Right cardiac atrium (tissue), 5 donors: ENCODE measurements at regions not wholly inside any gene's neighbourhood (a gene's known extent, or its start where the extent isn't known, plus 50 kb on each side); places are given as distances from the start of the nearest gene placed in this dataset.

ENCODE experiments used
- ATAC-seq, 2 donors: fragments of 200-7000 bp; cut with Tn5 transposase; one replicate each; pipeline versions ENCODE4 v1.8.0 to v1.9.1; 2020; ENCODE audit warnings: moderate library complexity in 2 of 2, mild to moderate bottlenecking in 1 of 2
- DNase-seq, 3 donors: peaks; one replicate each; pipeline ENCODE4 v3.0.0-alpha.2; 2020
- H3K27ac ChIP-seq: one replicate; pipeline ENCODE4 v1.5.1; 2013; ENCODE audit warnings: mild to moderate bottlenecking, low read length, control low read depth, moderate library complexity
- H3K27me3 ChIP-seq: one replicate; pipeline ENCODE4 v1.6.1; 2013; ENCODE audit not compliant: control insufficient read depth, insufficient read depth
- H3K4me1 ChIP-seq: one replicate; pipeline ENCODE4 v1.6.1; 2013; ENCODE audit warnings: low read length; ENCODE audit not compliant: control insufficient read depth, insufficient read depth
- H3K4me3 ChIP-seq: one replicate; pipeline ENCODE4 v1.5.1; 2013; ENCODE audit warnings: low read length, control low read depth
- H3K9me3 ChIP-seq: one replicate; pipeline ENCODE4 v1.6.1; 2013; ENCODE audit warnings: low read length; ENCODE audit not compliant: control insufficient read depth
- WGBS: extraction: QIAGEN DNeasy Blood & Tissue Kit; methylation state at CpG from one replicate; pipeline ENCODE4 v1.1.7; 2013; 5-methylcytosine and 5-hydroxymethylcytosine counted together
- intact Hi-C, 4 donors: fragments of 100-400 bp; cut with DNase I; formaldehyde crosslinking; loops; one replicate each; pipeline versions ENCODE4 v1.11.0 to v1.14.0; 2022 to 2023
- donor health status: healthy with polysubstance abuse.
- donor health status: DM: no; HTN: yes; CAD: no.
- donor health status: DM: no; HTN: no; CAD: no.
- donor health status: DM: no; HTN: yes; CAD: no; lungs with severe emphysema.
- donor health status: DM: yes; HTN: yes; CAD: no.

DNA sequence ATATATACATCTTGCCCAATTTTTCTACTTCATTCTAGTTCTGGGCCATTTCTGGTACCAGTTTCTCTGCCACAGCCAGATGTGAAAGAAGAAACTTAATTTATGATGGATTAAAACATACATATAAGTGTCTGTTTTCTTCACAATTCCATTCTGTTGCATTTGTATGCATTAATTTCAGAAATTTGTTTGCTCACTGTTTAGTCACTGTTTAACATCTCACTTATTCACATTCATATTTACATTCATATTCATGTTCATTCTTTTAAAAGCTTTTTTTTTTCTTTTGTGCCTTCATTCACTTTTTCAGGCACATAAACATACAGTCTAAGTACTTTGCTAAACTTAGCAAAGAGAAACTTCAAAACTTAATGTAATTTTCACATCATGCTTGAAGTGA is 684.0 kb upstream of the CDH9 start:
- no peak overlapping the region for H3K27ac ChIP-seq
- no peak for DNase-seq
- no peak overlapping the region for H3K4me3 ChIP-seq
- no peaks in the 10 kb centered on the region for H3K27me3 ChIP-seq
- intact Hi-C loops, result no loop called here
- peaks cover 2% of the 10 kb centered on the region for H3K9me3 ChIP-seq
- H3K4me1 ChIP-seq, result no peaks in the 10 kb centered on the region
- ATAC-seq, result no peak

DNA sequence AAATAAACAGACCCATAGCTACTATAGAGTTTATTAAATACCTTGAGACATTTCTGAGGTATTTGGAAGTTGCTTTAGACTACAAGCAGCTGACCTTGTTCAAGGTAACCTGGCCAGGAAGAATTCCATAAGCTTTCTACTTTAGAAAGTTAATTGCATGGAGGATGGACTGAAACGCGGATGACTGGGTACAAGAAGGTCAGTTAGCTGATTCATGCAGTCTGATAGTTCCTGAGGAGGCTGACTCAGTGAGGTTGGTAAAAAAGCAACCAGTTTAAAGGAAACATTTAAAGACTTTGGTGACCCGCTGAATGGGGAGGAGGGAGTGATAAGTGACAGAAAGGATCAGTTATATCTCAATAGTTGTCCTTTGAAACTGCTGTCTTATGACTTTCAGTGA is 670.1 kb upstream of the CDH9 start:
- ATAC-seq, result no peak
- Histone ChIP-seq H3K9me3 (peaks cover 2% of the 10 kb centered on the region), H3K27me3 (no peaks in the 10 kb centered on the region), H3K4me3 (no peak overlapping the region), H3K4me1 (no peaks in the 10 kb centered on the region), H3K27ac (no peak overlapping the region)
- intact Hi-C loops, result no loop called here
- WGBS, result 71% methylated on average over 3 of the region's 3 CpGs
- no peak for DNase-seq

DNA sequence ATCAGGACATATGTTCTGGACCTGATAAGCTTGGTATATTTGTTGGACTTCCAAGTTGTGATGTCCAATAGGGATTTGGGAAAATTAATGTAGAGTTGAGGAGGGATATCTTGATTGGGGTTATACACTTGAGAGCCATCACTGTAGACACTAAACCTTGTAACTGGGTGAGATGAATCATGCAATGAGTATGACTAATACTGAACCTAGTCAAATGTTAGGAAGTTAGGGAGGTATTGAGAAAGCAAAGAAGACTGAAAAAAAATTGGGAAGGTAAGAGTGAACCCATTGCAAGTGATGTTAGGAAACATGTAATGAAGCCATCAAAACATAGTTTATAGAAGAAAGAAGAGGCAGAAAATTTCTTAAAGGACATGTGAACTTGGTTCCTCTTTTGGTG is 668.4 kb upstream of the CDH9 start:
- H3K27ac ChIP-seq, result no peak overlapping the region
- peaks cover 5% of the 10 kb centered on the region for H3K9me3 ChIP-seq
- DNase-seq (no peak), ATAC-seq (no peak)
- no peaks in the 10 kb centered on the region for H3K4me1 ChIP-seq
- H3K27me3 ChIP-seq, result no peaks in the 10 kb centered on the region
- H3K4me3 ChIP-seq, result no peak overlapping the region
- intact Hi-C loops, result no loop called here

DNA sequence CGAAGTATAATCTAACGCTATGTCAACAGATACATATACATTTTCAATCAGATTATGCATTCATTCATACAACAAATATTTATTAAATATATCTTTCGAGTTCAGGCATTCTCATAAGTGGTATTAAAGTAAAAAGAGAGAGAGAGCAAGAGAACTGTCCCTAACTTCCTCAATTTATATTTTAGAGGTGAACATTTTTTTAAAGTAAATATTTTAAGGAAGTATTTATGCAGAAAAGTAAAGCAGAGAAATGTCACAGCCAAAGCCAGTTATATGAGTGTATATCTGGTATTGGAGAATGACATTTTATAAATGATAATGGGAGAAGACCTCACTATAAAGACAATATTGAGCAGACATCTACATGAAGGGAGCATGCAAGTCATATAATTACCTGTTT is 667.3 kb upstream of the CDH9 start:
- peaks cover 5% of the 10 kb centered on the region for H3K9me3 ChIP-seq
- no peaks in the 10 kb centered on the region for H3K4me1 ChIP-seq
- H3K27ac ChIP-seq, result no peak overlapping the region
- no peak for DNase-seq
- no peaks in the 10 kb centered on the region for H3K27me3 ChIP-seq
- intact Hi-C loops, result no loop called here
- no peak for ATAC-seq
- H3K4me3 ChIP-seq, result no peak overlapping the region
- WGBS, result 67% methylated on average over 3 of the region's 3 CpGs

DNA sequence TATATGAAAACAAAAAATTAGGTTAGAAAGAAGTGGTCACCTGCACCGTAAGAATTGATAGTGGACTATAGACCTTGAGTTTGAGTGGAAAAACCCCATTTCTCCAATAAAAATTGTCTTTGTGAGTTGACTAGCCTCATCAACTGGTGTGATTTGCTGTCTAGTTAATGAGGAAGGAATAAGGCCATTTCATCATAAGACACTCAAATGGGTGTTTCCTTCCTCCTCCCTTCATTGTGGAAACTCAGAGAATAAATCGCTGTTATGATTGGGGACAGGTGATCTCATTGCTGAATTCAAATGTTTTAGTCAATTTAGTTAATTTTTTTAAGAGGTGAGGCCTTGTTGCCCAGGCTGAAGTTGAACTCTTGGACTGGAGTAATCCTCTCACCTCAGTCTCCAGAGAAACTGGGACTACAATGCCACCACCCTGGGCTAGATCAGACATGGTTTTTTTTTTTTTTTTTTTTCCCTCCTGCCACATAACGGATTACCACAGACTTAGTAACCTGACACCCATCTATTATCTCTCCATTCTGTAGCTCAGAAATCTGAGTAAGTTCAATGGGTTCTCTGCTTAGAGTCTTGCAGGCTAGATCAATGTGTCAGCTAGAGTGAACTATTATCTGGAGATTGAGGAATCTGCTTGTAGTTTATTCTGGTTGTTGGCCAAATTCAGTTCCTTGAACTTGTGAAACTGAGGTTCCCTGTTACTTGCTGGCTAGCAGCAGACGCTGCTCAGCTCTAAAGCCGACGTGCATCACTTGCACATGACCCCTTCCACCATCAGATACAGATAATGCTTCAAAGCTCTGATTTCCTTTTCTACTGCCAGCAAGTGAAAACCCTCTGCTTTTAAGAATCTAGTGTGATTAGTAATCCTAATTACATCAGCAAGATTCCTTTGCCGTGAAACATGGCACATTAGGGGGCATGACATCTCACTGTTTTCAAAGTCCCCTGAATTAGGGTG is 663.8 kb upstream of the CDH9 start:
- peaks cover 2% of the 10 kb centered on the region for H3K9me3 ChIP-seq
- no peak overlapping the region for H3K4me3 ChIP-seq
- H3K4me1 ChIP-seq, result no peaks in the 10 kb centered on the region
- no peaks in the 10 kb centered on the region for H3K27me3 ChIP-seq
- H3K27ac ChIP-seq, result no peak overlapping the region
- ATAC-seq (no peak), DNase-seq (no peak)
- WGBS, result 44% methylated on average over 7 of the region's 7 CpGs
- intact Hi-C loops, result no loop called here

DNA sequence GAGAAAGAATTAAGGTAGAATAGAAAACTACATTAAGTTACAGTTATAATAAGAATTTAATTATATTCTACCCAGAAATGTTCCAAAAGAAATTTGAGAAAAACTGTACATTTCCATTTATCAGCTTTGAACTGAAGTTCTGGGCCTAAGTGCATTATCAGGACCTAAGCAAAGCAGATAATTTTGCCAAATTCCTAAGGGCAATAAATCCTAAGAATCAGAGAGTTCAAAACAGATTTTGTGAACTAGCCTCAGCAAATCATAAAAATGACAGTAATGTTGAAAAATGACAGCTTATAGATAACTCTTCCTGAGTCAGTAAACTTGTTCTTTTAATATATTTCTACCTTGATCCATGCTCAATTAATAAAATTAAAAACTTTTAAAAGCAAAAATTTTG is 662.1 kb upstream of the CDH9 start:
- Histone ChIP-seq H3K9me3 (peaks cover 2% of the 10 kb centered on the region), H3K4me3 (no peak overlapping the region), H3K4me1 (no peaks in the 10 kb centered on the region), H3K27me3 (no peaks in the 10 kb centered on the region), H3K27ac (no peak overlapping the region)
- intact Hi-C loops, result no loop called here
- ATAC-seq, result no peak
- DNase-seq, result no peak

DNA sequence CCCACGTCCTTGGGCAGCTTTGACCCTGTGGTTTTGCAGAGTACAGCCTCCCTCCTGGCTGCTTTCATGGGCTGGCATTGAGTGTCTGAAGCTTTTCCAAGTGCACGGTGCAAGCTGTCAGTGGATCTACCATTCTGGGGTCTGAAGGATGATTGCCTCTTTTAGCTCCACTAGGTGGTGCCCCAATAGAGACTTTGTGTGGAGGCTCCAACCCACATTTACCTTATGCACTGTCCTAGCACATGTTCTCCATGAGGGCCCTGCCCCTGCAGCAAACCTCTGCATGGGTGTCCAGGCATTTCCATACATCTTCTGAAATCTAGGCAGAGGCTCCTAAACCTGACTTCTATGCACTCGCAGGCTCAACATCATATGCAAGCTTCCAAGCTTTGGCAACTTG is 644.2 kb upstream of the CDH9 start:
- DNase-seq, result peak in 2 of 3 donors; percentile 16 to 28
- peaks cover 2% of the 10 kb centered on the region for H3K9me3 ChIP-seq
- intact Hi-C loops, result no loop called here
- H3K27me3 ChIP-seq, result no peaks in the 10 kb centered on the region
- H3K4me3 ChIP-seq, result no peak overlapping the region
- WGBS, result 70% methylated on average over 3 of the region's 3 CpGs
- H3K4me1 ChIP-seq, result no peaks in the 10 kb centered on the region
- H3K27ac ChIP-seq, result no peak overlapping the region
- ATAC-seq, result no peak

DNA sequence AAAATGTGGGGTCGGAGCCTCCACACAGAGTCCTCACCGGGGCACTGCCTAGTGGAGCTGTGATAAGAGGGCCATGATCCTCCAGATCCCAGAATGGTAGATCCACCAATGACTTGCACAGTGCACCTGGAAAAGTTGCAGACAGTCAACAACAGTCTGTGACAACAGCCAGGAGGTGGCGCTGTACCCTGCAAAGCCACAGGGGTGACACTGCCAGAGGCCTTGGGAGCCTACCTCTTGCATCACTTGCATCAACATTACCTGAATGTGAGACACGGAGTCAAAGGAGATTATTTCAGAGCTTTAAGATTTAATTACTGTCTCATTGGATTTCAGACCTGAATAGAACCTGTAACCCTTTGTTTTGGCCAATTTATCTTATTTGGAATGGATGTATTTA is 614.1 kb upstream of the CDH9 start:
- H3K27ac ChIP-seq, result no peak overlapping the region
- H3K9me3 ChIP-seq, result no peaks in the 10 kb centered on the region
- no peaks in the 10 kb centered on the region for H3K4me1 ChIP-seq
- 75% methylated on average over 4 of the region's 4 CpGs for whole genome bisulfite sequencing
- H3K4me3 ChIP-seq, result no peak overlapping the region
- H3K27me3 ChIP-seq, result no peaks in the 10 kb centered on the region
- DNase-seq (no peak), ATAC-seq (no peak)
- intact Hi-C loops, result no loop called here

DNA sequence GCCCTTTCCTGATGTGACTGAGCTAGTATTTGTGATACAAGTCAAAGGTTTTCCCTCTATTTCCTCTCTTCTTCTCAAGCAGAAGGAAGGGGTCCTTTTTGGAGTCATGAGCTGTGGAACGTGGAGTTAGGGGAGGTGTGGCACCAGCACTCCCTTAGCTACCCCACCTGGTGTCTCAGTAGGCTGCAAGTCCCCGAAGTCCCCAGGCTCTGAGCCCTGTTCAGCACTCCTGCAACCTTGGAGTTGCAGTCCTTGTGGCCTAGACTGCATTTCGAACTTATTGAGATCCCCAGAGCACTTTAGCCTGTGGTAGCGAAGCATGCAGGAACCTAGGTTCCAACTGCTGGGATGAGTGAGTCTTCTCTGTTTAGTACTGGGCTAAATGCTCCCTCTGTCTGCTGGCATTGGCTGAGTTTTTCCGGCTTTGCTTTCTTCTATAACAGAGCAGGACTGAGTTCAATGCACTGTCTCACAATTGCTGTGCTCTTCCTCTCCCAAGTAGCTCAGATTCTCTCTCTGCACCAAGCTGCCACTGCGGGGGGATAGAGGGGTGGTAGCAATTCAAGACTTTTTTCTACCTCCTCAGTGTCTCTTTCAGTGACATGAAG is 600.7 kb upstream of the CDH9 start:
- Histone ChIP-seq H3K9me3 (peaks cover 4% of the 10 kb centered on the region), H3K27ac (no peak overlapping the region), H3K4me1 (no peaks in the 10 kb centered on the region), H3K4me3 (no peak overlapping the region), H3K27me3 (no peaks in the 10 kb centered on the region)
- 73% methylated on average over 6 of the region's 6 CpGs for WGBS
- DNase-seq, result no peak
- intact Hi-C loops, result no loop called here
- no peak for ATAC-seq

DNA sequence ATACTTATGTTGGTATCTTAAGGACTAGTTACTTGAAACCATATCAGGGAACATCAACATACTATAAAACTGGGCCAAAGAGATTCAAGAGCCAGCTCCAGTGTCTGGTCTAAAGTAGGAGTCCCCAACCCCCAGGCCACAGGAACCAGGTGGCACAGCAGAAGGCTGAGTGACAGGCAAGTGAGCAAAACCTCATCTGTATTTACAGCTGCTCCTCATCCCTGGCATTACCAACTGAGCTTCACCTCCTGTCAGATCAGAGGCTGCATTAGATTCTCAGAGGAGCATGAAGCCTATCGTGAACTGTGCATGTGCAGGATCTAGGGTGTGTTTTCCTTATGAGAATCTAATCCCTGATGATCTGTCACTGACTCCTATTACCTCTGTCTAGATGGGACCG is 581.6 kb upstream of the CDH9 start:
- DNase-seq (no peak), ATAC-seq (no peak)
- Histone ChIP-seq H3K27ac (no peak overlapping the region), H3K4me3 (no peak overlapping the region), H3K27me3 (no peaks in the 10 kb centered on the region), H3K9me3 (peaks cover 5% of the 10 kb centered on the region), H3K4me1 (no peaks in the 10 kb centered on the region)
- WGBS, result 84% methylated on average over 2 of the region's 2 CpGs
- intact Hi-C loops, result no loop called here

DNA sequence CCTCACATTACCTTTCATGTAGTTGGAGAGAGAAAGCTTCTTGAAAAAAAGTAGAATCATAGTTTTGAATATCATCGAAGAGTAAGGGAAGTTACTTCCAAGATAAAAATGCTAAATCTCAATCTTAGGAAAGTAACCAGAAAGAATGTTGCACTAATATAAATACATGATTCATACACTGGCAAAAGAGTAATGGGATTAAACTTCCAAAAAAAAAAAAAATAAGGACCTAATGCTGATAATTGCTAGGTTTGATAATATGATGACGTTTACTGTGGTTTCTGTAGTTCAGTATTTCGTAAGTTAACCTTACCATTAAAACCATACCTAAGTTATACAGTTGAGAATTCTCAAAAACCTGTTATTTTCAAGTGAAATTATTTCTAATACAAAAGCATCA is 573.8 kb upstream of the CDH9 start:
- Histone ChIP-seq H3K27me3 (no peaks in the 10 kb centered on the region), H3K4me3 (no peak overlapping the region), H3K4me1 (no peaks in the 10 kb centered on the region), H3K9me3 (peaks cover 6% of the 10 kb centered on the region), H3K27ac (no peak overlapping the region)
- intact Hi-C loops, result no loop called here
- DNase-seq (no peak), ATAC-seq (no peak)
- WGBS, result 46% methylated on average over 3 of the region's 3 CpGs
